Inflammatory macrophage treated with lipopolysaccharide for 4 hours (primary cell): ENCODE measurements at regions not wholly inside any gene's neighbourhood (a gene's known extent, or its start where the extent isn't known, plus 50 kb on each side); places are given as distances from the start of the nearest gene placed in this dataset.

Source experiments
- DNase-seq: peaks from one replicate; pipeline ENCODE4 v3.0.0-alpha.2; 2020

DNA sequence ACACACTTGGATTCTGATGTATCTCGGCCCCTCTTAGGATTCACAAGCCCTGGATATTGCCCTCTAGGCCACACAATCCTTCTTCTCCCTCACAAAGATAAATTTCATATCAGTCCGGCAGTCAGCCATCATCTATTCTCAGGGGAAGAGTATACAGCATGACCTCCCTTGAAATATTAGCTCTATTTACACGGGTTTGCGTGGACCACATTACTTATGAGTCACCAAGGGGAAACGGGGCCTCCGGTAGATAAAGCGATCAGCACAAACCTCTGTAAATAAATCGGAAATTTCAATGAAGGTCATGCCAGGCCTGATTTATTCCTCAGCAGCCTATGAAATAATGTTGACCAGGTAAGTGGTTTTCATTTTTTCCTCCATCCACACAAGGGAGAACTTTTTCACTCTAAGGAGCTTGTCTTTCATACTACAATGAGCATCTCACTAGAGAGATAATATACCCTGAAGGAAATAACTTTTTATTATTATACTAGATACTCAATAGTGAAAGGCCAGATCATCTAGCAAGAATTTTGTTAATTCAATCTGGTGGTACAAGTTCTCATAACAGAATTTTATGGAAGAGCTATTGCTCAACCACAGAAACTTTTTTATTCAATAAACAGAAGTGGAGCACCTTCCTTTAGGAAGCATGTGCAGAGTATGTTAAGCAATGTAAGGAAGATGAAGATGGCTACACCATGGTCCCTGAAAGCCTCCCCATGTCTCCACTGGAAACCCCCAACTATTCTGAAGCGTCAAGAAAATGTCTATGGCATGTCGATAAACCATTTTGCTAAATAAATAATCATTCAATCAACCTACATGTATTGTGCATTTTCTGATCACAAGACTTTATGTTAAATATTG is 125.2 kb upstream of the PIK3C3 start:
- no peak for DNase-seq

DNA sequence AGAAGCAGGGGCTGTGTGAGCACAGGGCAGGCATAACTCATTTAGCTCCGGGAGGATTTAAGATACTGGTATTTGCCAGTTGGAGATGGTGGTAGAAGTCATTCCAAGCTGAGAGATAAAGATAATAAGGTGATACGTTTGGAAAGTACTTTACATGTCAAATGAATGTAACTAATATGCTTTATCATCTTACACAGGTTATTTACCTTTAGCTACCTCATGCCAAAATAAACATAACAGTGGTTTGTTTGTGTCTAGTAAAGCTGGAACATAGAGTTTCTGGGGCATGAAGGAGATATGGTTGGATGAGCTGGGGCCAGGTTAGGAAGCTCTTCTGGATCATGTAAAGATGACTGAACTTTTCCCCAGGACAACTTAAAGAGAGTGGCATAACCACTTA is 126.9 kb upstream of the PIK3C3 start:
- DNase-seq: no peak

DNA sequence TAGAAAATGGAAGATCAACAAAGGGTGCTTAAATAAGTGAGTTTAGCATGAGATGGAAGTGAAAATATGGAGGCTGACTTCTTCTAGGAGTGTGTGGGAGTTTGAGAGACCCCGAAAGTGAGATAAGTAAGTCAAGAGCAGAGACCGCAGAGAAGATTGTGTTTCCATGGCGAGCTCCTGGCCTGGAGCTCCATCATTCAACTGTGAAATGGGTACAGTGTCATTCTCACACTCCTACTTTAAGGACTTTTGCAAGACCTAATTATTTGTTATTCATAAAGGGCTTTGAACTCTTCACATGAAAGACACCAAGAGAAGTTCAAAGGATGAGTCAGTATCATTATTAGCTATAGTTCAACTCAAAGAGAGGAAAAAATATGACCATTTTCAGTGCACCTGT is 134.2 kb upstream of the PIK3C3 start:
- DNase-seq: no peak

DNA sequence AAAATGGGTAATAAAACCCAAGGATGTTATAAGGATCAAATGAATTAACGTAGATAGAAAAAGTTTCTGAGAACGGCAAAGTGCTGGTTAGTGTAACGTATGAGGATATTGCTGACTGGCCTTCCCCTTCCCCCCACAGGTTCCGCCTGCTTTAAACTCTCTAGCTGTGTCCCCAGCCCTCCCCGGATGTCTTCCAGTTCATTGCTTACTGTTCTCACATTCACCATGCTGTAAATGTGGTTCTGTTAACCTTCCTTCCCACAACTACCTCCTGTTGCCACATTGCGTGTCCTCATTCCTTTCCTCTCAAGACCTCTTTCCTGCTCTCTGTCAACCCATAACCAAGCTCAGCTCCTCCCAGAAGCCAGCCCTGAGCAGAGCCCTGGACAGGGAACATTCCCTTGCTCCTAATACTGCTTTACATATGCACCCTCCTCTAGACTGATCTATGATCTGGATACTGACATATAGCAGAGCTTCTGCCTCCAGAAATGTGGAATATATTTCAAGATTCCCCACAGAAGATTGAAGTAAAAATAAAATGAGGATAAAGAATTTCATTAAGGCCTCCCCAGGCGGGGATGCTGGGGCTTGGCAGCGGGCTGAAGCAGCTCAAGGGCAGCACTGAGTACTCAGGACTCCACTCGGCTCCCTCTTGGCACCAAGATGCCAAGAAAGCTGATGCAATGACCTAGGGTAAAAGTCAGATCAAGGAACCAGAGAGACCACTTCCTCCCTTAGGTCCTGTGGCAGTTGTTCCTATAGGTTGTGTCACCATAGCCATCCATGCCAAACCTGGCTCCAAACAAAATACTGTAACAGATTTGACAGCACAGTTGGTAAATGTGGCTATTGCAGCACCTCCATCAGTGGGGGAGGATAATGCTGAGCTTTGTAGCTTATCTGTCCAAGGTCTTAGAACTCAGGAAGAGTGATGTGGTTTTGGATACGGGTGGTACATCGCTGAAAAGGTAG is 136.4 kb upstream of the PIK3C3 start:
- no peak for DNase-seq

DNA sequence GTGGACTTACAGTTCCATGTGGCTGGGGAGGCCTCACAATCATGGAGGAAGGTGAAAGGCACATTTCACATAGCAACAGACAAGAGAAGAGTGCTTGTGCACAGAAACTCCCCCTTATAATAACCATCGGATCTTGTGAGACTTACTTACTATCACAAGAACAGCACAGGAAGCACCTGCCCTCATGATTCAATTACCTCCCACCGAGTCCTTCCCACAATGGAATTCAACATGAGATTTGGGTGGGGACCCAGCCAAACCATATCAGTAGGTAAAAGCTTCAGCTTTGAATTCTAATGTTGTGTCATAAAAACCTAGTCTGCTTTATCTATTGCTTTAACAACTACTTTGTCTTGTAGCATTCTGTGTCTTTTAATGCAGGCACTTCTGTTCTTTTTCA is 140.4 kb upstream of the PIK3C3 start:
- DNase-seq: no peak

DNA sequence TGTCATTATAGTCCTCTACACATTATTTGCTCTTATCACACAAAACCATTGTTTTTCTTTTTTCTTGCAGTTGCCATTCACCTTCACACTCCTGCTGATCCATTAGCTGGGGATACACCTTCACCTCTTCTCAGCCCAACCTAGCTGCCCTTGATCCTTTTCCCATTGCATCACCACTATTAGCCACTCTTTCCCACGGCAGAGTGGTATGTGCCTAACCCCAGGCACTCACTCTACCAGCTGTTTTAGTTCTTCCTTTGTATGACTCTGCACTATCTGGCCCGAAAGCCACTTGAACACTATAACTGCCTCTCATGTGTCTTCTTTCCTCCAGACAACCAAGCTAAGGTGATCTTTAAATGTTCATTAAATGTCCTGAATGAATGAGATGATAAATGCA is 145.4 kb upstream of the PIK3C3 start:
- DNase-seq: no peak

DNA sequence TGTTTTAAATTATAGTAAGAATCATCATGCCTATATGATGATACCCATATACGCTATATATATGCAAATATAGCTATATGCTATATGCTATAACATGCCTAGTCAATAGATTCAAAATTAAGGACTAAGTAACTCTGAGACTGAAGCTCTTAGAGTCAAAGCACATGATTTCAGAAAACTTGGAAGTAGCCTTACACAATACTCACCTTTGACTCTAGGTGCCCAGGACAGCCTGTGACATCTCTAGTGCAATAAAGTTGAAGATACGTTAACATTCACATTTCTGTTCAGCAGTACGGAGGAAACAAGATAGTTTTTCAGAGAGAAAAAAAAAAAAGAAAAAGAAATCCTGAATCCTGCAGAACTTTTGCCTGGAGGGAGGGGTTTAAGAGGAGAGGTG is 149.7 kb upstream of the PIK3C3 start:
- DNase-seq: no peak

DNA sequence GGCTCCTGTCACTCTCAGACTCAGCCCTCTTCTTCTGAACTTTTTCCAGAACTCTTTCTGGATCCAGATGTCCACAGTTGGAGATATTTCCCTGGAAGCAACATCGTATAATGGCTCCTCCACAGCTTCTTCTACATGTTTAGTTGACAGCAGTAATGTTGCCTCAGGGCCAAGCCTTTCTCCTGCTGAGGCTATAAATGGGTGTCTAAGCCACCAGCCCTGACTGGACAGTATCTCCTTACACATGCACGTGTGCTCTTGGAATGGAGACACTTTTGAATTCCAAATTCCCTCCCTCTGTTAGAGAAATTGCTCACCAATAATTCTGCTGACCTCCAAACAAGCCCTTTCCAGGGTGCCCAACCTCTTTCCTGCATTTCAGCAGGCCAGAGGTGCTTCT is 156.2 kb upstream of the PIK3C3 start:
- DNase-seq: no peak

DNA sequence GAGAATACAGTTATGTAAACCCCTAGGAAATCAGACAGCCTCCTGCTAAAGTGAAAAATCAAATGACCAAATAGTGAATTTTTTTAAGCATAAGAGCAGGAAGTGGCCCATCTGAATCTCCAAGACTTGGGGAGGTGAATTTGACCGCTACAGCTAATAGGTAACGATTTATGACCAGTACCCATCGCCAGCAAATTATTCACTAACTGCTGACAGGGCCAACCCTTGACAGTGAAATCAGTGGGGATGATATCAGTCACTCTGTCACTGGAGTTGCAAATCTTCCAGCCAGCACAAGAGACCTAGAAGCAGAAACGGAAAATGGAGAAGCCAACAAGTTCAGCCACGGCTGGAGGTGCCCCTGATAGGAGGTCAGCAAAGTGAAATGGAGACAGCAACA is 164.3 kb upstream of the PIK3C3 start:
- no peak for DNase-seq

DNA sequence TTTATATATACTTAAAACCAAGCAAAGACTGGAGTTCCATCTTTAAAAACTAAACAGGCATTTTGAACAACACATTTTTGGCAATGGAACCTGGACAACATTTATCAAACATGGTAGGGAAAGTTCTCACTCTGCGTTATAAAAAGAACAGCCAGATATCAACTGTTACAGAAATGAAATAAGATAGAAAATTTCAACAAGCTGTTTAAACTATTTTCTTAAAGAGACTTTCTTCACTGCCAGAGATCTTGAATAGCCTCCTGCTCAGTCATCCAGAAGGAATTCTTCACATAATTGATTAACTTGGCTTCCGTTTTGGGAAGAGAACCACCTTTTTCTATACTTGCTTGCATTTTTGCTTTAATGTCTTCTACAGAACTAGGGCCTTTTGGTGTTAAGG is 166.0 kb upstream of the PIK3C3 start:
- no peak for DNase-seq

DNA sequence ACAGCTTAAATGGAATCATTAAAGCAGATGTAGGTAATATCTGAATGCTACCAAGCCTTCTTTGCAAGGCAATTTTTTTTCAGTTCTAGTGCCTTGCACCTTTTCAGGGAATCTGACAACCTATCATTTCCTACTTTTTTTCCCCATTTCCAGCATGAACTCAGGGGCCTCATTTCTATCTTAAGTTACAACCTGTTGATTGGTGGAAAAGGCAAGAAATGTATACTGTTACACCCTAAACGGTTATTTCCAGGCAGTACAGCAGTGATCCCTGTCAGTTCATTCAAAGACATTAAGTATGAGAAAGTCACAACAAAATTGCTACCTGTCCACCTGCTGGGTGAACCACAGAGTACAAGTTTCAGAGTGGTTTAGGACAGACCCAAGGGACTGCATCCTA is 171.2 kb upstream of the PIK3C3 start:
- no peak for DNase-seq

DNA sequence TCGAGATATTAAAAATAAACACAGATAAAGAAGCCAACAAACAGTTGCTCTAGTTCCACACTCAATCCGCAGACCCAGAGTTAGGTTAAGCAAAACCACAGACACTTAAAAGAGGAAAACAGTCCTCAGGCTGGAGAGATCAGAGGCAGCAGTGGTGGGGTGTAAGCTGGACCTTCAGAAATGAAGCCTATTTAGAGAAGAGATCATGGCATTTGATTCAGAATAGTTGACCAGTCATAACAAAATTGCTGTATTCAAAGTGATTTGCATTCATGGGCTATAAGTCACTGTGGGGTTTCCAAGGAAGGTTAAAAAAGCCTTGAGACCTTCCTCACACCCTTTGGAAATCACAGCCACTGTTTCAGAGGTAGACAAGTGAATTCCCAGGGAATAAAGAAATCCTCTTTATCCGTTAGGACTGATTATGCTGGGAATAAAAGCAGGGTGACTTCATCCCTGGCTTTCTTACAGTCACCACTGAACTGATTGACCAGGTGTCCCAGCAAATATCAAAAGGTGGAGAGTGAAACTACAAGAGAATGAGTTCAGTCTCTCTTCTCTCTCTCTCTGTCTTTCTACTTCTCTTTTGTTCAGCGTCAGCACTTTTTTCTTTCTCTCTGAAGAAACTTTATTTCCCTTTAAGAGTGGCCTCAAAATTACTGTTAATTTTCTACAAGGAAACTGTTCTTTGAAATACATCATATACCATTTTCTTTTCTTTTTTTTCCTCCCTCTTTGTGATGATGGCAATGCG is 171.8 kb upstream of the PIK3C3 start:
- no peak for DNase-seq

DNA sequence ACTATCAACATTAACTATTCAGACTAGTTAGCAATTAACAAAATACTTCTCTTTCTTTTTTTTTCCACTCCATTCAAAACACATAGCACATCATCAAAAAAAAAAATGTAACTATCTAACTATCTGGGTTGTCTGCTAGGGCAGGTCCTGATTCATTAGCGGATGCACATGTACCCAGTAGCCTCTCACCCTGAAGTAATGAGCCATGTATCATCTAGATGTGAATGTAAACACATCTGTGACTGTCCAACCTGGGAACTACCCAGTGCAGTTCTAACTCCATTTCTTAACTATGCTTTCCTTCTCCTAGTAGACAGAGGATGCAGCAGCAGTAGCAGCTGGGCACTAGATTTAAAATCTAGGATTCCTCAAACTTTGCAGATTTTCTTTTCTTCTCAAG is 183.1 kb upstream of the PIK3C3 start:
- no peak for DNase-seq

DNA sequence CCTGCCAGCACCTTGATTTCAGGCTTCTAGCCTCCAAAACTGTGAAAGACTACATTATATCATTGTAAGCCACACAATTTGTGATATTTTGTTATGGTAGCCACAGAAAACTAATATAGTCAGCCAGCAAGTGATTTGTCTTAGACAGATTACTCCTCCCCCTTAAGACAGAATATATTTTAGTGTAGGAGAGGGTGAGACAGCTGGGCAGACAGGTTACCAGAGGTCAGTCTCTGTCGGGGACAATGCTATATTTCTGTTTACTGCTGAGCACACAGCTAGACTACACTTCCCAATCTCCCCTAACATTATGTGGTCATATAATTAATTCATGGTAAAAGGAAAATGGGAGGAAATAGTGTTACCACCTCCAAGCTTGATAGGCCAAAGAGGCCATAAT is 185.8 kb upstream of the PIK3C3 start:
- no peak for DNase-seq

DNA sequence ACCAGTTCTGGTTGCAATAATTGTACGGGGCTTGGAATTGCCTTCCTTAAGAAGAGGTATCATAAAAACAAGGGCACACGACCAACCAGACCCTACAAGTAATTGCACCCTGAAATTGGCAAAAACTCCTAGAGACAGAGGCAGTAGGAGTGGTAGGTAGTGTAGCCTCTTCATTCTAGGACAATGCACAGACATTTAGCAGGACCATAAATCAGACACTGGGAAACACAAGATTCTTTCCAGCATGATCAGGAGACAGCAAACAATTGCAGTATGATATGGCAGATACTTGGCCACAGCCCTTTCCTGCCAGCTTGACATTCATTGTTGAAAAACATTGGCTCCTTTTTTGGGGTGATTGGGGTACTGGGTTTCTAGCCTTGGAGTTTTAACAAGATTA is 186.6 kb upstream of the PIK3C3 start:
- no peak for DNase-seq

DNA sequence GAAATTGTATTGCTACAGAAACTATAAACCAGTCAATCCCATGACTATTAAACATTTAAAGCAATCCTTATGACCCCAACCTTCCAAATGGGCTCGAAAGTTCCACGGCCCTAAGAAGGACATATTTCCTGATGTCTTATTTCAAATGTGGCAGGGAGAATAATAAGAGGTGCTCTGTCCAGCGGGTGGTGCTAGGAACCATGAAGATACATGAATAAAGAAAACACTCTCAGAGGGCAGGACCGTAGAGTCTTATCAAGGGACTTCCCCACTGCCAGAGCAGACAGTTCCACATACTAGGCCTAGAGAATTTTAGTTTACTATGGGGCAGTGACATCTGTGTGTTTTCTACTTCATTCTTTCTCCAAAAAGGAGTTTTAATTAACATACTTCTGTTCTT is 187.1 kb upstream of the PIK3C3 start:
- no peak for DNase-seq

DNA sequence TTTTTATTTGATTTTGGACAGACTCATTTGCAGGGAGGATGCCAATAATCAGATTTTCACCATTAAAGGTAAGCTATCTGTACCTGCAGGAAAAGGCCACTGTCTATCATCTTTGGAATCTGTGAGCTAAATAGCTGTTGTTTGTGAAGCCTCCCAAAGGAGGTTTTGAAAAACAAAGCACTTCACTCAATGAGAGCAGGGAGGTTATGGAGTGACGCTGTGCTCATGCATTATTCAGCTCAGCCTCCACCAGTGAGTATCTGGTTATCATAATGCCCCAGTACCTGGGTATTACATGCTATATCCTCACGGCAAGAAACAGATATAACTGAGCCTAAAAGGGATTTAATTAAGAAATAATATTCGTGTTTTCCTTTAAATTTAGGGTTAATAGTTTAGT is 189.6 kb upstream of the PIK3C3 start:
- DNase-seq: no peak

DNA sequence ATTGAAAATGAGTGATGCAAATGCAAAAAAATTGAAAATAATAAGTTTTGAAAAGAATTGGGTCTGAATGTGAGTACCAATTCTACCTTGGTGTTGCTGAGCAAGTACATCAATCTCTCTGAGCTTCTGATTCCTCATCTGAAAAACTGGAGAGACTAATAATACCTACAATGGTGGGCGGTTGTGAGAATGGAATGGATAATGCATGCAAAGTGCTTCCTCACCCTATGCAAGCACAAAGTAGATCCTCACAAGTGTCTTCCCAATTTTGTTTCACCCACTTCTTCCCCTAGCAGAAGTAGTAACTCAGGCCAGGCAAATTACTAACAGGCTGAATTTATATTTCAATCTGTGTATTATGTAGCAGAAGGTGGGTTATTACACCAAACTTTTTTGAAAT is 191.7 kb upstream of the PIK3C3 start:
- DNase-seq: no peak

DNA sequence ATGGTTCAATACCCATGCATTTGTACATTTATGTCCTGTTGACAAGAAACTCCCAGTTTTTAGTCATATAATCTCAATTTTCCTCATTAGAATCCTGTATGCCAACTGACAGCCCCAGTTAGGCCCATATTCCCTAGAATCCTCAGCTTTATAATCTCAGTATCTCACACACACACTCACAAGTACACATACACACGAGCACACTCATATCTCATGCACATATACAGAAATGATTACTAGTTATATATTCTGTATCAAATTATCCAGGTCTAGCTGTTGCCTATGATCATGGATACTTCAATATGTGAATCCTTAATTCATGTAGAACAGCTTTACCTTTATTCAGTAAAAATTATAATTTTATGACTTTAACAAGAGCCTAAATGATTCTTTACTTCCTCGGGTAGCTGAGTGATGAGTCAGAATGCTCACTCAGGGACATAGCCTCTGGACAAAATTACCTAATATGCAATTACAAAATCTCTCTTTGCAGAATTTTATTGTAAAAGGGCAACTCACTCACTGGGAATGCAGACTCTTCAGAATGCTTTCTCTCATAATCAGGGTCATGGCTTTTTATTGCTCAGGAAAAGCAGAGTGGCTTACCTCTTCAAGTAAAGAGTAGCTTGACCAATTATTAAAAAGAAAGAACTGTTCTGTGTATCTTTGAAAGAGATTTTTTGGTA is 193.6 kb upstream of the PIK3C3 start:
- DNase-seq: peak; percentile 7

DNA sequence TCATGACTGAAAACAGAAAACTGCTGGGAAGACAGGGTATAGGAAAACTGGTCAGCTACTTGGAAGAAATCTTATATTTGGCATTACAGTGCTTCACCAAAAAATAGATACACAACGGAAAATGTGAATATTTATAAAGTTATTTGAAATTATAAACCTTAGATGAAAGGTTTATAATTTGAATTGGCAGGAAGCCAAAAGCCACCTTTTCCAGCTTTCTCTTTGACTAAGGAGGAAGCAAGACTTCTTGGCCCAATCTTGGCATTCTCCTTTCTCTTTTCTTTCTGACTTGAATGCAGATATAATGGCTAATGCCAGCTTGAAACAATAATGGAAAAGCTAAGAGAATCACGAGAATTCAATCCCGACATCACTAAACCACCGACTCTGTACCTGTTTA is 196.5 kb upstream of the PIK3C3 start:
- DNase-seq: no peak

DNA sequence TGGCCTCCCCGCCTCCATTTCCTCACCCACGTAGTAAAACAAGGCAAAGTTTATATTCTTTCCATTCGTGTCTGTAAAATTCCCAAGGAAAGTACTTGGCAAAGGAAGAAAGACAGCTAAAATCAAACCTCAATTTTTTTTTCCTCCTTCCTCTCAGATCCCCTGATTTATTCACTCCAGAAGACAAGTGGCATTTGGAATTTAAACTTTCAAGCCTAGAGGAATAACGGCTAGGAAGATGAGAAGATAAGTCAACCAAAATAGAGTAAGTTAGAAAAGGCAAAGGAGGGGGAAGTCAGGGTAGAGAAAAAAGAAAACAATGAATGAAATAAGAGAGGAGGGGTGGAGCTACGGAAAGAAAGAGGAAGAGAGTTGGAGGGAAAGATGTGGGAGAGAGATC is 198.9 kb upstream of the PIK3C3 start:
- no peak for DNase-seq

DNA sequence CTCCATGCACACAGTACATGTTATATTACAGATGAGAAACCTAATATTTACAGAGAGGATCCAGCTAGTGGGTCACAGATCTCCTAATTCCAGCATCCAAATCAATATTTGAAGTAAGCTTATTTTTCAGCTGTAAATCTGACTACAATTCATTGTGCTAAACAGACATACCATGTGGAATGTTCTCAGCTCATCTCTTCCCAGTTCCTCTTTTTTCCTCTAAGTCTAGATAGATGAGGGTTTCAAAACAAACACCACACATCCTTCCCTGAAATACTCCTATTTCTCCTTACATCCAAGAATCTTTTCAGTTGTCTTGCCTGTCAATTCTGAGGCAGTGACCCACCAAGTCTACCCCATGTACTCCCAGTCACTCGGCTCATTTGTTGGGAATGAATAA is 200.7 kb upstream of the PIK3C3 start:
- DNase-seq: no peak

DNA sequence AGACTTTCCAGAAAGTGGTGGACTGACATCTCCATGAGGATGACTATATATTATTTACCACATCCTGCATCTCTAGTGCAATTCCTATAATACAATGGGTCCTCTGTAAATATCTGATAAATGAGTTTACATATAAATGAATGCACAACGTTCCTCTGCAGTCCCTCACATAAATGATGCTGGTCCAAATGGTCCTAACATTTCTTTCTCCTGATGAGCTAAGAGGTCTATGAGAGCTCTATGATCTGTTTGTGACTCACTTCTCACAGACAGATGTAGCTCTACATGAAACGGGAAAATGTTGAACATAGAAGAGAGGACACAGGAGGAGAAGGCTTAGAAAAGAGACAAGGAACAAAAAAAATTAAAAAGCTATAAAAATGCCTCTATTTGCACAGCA is 201.2 kb upstream of the PIK3C3 start:
- DNase-seq: no peak
